ENCODE measurements at regions not wholly inside any gene's neighbourhood (a gene's known extent, or its start where the extent isn't known, plus 50 kb on each side); places are given as distances from the start of the nearest gene placed in this dataset.
A peak's percentile ranks its signal among the peaks of the same experiment; 100 is the strongest.
"Not testable (repeated sequence)": the region's sequence is repeated elsewhere in the genome, so short reads cannot be mapped to it uniquely, and the experiment has no call there.

GRCh38 chr11:134604886-134605285, 192.8 kb upstream of the B3GAT1 start:
- Mint-ChIP-seq H3K4me3 (no peak overlapping the region), H3K27ac (no peak overlapping the region), H3K4me1 (ENCODE audit: low read depth) (no peaks in the 10 kb centered on the region), H3K36me3 (ENCODE audit: insufficient read depth in 2 of 2) (no peaks in the 10 kb centered on the region), H3K27me3 (ENCODE audit: low read depth) (peaks cover 33% of the 10 kb centered on the region), H3K9me3 (peaks cover 0 to 1% of the 10 kb centered on the region in 2 donors)
- DNase-seq = no peak
- ATAC-seq (replicated peaks in 1 of 2) = no peak

GRCh38 chr11:134599299-134599771, 187.3 kb upstream of the B3GAT1 start:
- DNase-seq (no peak), ATAC-seq (replicated peaks in 1 of 2) (no peak)
- H3K27me3 Mint-ChIP-seq (ENCODE audit: low read depth) = peaks cover 32% of the 10 kb centered on the region
- no peak overlapping the region for H3K4me3 Mint-ChIP-seq
- H3K4me1 Mint-ChIP-seq (ENCODE audit: low read depth) = no peaks in the 10 kb centered on the region
- H3K9me3 Mint-ChIP-seq = no peaks in the 10 kb centered on the region
- no peak overlapping the region for H3K27ac Mint-ChIP-seq
- no peaks in the 10 kb centered on the region for H3K36me3 Mint-ChIP-seq (ENCODE audit: insufficient read depth in 2 of 2)

- Mint-ChIP-seq H3K4me3 (no peak overlapping the region), H3K27ac (no peak overlapping the region), H3K4me1 (ENCODE audit: low read depth) (no peaks in the 10 kb centered on the region), H3K36me3 (ENCODE audit: insufficient read depth in 2 of 2) (no peaks in the 10 kb centered on the region), H3K27me3 (ENCODE audit: low read depth) (peaks cover 37% of the 10 kb centered on the region), H3K9me3 (no peaks in the 10 kb centered on the region)
- DNase-seq (no peak), ATAC-seq (replicated peaks in 1 of 2) (no peak)
Measured at GRCh38 chr11:134598368-134598767, 186.3 kb upstream of the B3GAT1 start.

- Mint-ChIP-seq H3K27me3 (ENCODE audit: low read depth) (peaks cover 37% of the 10 kb centered on the region), H3K27ac (no peak overlapping the region), H3K36me3 (ENCODE audit: insufficient read depth in 2 of 2) (no peaks in the 10 kb centered on the region), H3K4me3 (no peak overlapping the region), H3K9me3 (no peaks in the 10 kb centered on the region), H3K4me1 (ENCODE audit: low read depth) (no peaks in the 10 kb centered on the region)
- ATAC-seq (replicated peaks in 1 of 2) (no peak), DNase-seq (no peak)
Measured at GRCh38 chr11:134597452-134597851, 185.4 kb upstream of the B3GAT1 start.

- Mint-ChIP-seq H3K36me3 (ENCODE audit: insufficient read depth in 2 of 2) (no peaks in the 10 kb centered on the region), H3K4me3 (no peak overlapping the region), H3K9me3 (no peaks in the 10 kb centered on the region), H3K27me3 (ENCODE audit: low read depth) (peaks cover 33% of the 10 kb centered on the region), H3K27ac (no peak overlapping the region), H3K4me1 (ENCODE audit: low read depth) (no peaks in the 10 kb centered on the region)
- DNase-seq (no peak), ATAC-seq (replicated peaks in 1 of 2) (no peak)
Measured at GRCh38 chr11:134596404-134596803, 184.4 kb upstream of the B3GAT1 start.

GRCh38 chr11:134592391-134592990, 180.4 kb upstream of the B3GAT1 start:
- DNase-seq (peak; percentile 62 to 67), ATAC-seq (replicated peaks in 1 of 2) (peak; percentile 61 to 64)
- Mint-ChIP-seq H3K27ac (no peak overlapping the region), H3K36me3 (ENCODE audit: insufficient read depth in 2 of 2) (no peaks in the 10 kb centered on the region), H3K9me3 (no peaks in the 10 kb centered on the region), H3K4me3 (no peak overlapping the region), H3K4me1 (ENCODE audit: low read depth) (no peaks in the 10 kb centered on the region), H3K27me3 (ENCODE audit: low read depth) (peaks cover 18% of the 10 kb centered on the region)

- H3K27me3 Mint-ChIP-seq (ENCODE audit: low read depth) = peaks cover 22% of the 10 kb centered on the region
- H3K9me3 Mint-ChIP-seq = no peaks in the 10 kb centered on the region
- ATAC-seq (replicated peaks in 1 of 2) = no peak
- H3K27ac Mint-ChIP-seq = no peak overlapping the region
- H3K4me3 Mint-ChIP-seq = no peak overlapping the region
- H3K4me1 Mint-ChIP-seq (ENCODE audit: low read depth) = no peaks in the 10 kb centered on the region
- DNase-seq = no peak
- H3K36me3 Mint-ChIP-seq (ENCODE audit: insufficient read depth in 2 of 2) = no peaks in the 10 kb centered on the region
Measured at GRCh38 chr11:134591338-134591737, 179.3 kb upstream of the B3GAT1 start.

- H3K27me3 Mint-ChIP-seq (ENCODE audit: low read depth) = peaks cover 14% of the 10 kb centered on the region
- DNase-seq = no peak
- H3K4me1 Mint-ChIP-seq (ENCODE audit: low read depth) = no peaks in the 10 kb centered on the region
- no peak overlapping the region for H3K27ac Mint-ChIP-seq
- H3K36me3 Mint-ChIP-seq (ENCODE audit: insufficient read depth in 2 of 2) = no peaks in the 10 kb centered on the region
- no peak for ATAC-seq (replicated peaks in 1 of 2)
- no peak overlapping the region for H3K4me3 Mint-ChIP-seq
- no peaks in the 10 kb centered on the region for H3K9me3 Mint-ChIP-seq
Measured at GRCh38 chr11:134589129-134589528, 177.1 kb upstream of the B3GAT1 start.

- ATAC-seq (replicated peaks in 1 of 2); H3K9me3 Mint-ChIP-seq; H3K27ac Mint-ChIP-seq; DNase-seq; H3K36me3 Mint-ChIP-seq (ENCODE audit: insufficient read depth in 2 of 2); H3K4me3 Mint-ChIP-seq; H3K4me1 Mint-ChIP-seq (ENCODE audit: low read depth): not testable (repeated sequence)
- H3K27me3 Mint-ChIP-seq (ENCODE audit: low read depth) = peaks cover 10% of the 10 kb centered on the region
Measured at GRCh38 chr11:134588460-134589110, 176.5 kb upstream of the B3GAT1 start.

- Mint-ChIP-seq H3K9me3 (no peaks in the 10 kb centered on the region), H3K36me3 (ENCODE audit: insufficient read depth in 2 of 2) (no peaks in the 10 kb centered on the region), H3K27ac (no peak overlapping the region), H3K4me1 (ENCODE audit: low read depth) (peaks cover 15% of the 10 kb centered on the region), H3K4me3 (no peak overlapping the region), H3K27me3 (ENCODE audit: low read depth) (peaks cover 20% of the 10 kb centered on the region)
- ATAC-seq (replicated peaks in 1 of 2) = no peak
- no peak for DNase-seq
Measured at GRCh38 chr11:134587345-134587744, 175.3 kb upstream of the B3GAT1 start.

- ATAC-seq (replicated peaks in 1 of 2) = no peak
- Mint-ChIP-seq H3K9me3 (no peaks in the 10 kb centered on the region), H3K4me3 (no peak overlapping the region), H3K27ac (no peak overlapping the region), H3K27me3 (ENCODE audit: low read depth) (peaks cover 20% of the 10 kb centered on the region), H3K4me1 (ENCODE audit: low read depth) (peaks cover 15% of the 10 kb centered on the region), H3K36me3 (ENCODE audit: insufficient read depth in 2 of 2) (no peaks in the 10 kb centered on the region)
- DNase-seq = no peak
Measured at GRCh38 chr11:134586726-134587125, 174.7 kb upstream of the B3GAT1 start.

- Mint-ChIP-seq H3K27ac (no peak overlapping the region), H3K27me3 (ENCODE audit: low read depth) (peaks cover 16% of the 10 kb centered on the region), H3K4me3 (no peak overlapping the region), H3K36me3 (ENCODE audit: insufficient read depth in 2 of 2) (no peaks in the 10 kb centered on the region), H3K4me1 (ENCODE audit: low read depth) (peaks cover 15% of the 10 kb centered on the region), H3K9me3 (no peaks in the 10 kb centered on the region)
- no peak for ATAC-seq (replicated peaks in 1 of 2)
- no peak for DNase-seq
Measured at GRCh38 chr11:134585666-134586610, 173.9 kb upstream of the B3GAT1 start.

Measured in activated T-cell treated with anti-CD3 and anti-CD28 coated beads, Interleukin-2, amount 50 U/mL, for 72 hours (primary cell).